Activated naive CD4-positive, alpha-beta T cell (primary cell): ENCODE measurements at regions not wholly inside any gene's neighbourhood (a gene's known extent, or its start where the extent isn't known, plus 50 kb on each side); places are given as distances from the start of the nearest gene placed in this dataset.
"Not testable (repeated sequence)": the region's sequence is repeated elsewhere in the genome, so short reads cannot be mapped to it uniquely, and the experiment has no call there.

Experiments
- DNase-seq, 4 experiments: peaks; one replicate each; lab custom pipeline; 2025; lab: John Stamatoyannopoulos, UW

GRCh38 chr7:65453341-65454030 is 79.8 kb downstream of the ZNF92 start:
- no peak for DNase-seq

- no peak for DNase-seq
Measured at GRCh38 chr7:65454469-65454868, 80.8 kb downstream of the ZNF92 start.

- DNase-seq: not testable (repeated sequence)
Measured at GRCh38 chr7:65455050-65455449, 81.4 kb downstream of the ZNF92 start.

- no peak for DNase-seq
Measured at GRCh38 chr7:65457705-65458104, 84.0 kb downstream of the ZNF92 start.

- no peak for DNase-seq
Measured at GRCh38 chr7:65459438-65459837, 85.8 kb downstream of the ZNF92 start.

- DNase-seq: no peak
Measured at GRCh38 chr7:65462148-65462716, 88.6 kb downstream of the ZNF92 start.

- no peak for DNase-seq
Measured at GRCh38 chr7:65463184-65463583, 89.5 kb downstream of the ZNF92 start.

- DNase-seq: not testable (repeated sequence)
Measured at GRCh38 chr7:65469919-65470558, 96.4 kb downstream of the ZNF92 start.

- DNase-seq: no peak
Measured at GRCh38 chr7:65471587-65471986, 97.9 kb downstream of the ZNF92 start.

- no peak for DNase-seq
Measured at GRCh38 chr7:65475040-65475726, 101.5 kb downstream of the ZNF92 start.

- no peak for DNase-seq
Measured at GRCh38 chr7:65475734-65476319, 102.2 kb downstream of the ZNF92 start.

GRCh38 chr7:65477326-65477725 is 103.7 kb downstream of the ZNF92 start:
- DNase-seq: no peak

- DNase-seq: no peak
Measured at GRCh38 chr7:65489260-65489767, 115.7 kb downstream of the ZNF92 start.

GRCh38 chr7:65496697-65497096 is 123.0 kb downstream of the ZNF92 start:
- not testable (repeated sequence) for DNase-seq

- no peak for DNase-seq
Measured at GRCh38 chr7:65503434-65504152, 129.9 kb downstream of the ZNF92 start.

- not testable (repeated sequence) for DNase-seq
Measured at GRCh38 chr7:65504504-65505319, 131.1 kb downstream of the ZNF92 start.

- DNase-seq: not testable (repeated sequence)
Measured at GRCh38 chr7:65505320-65505633, 131.6 kb downstream of the ZNF92 start.

GRCh38 chr7:65508581-65509367 is 135.1 kb downstream of the ZNF92 start:
- DNase-seq: not testable (repeated sequence)

- DNase-seq: no peak
Measured at GRCh38 chr7:65509368-65510186, 135.9 kb downstream of the ZNF92 start.
